IMR-90 (cell line): ENCODE measurements at regions not wholly inside any gene's neighbourhood (a gene's known extent, or its start where the extent isn't known, plus 50 kb on each side); places are given as distances from the start of the nearest gene placed in this dataset.

Experiments
- MAFK ChIP-seq: IDR thresholded peaks from 2 replicates; pipeline ENCODE4 v1.6.1; 2012; ENCODE audit warnings: low read depth, low read length, improper control_type of control experiment
- TF ChIP-seq, protein P1 (sequence below): conservative IDR thresholded peaks from 2 replicates; pipeline ENCODE4 v1.5.1; 2012; ENCODE audit warnings: mild to moderate bottlenecking, low read depth, low read length, improper control_type of control experiment

GRCh38 chr7:26100406-26101339 lies 51.3 kb upstream of the NFE2L3 start:
- TF ChIP-seq, protein P1, sequence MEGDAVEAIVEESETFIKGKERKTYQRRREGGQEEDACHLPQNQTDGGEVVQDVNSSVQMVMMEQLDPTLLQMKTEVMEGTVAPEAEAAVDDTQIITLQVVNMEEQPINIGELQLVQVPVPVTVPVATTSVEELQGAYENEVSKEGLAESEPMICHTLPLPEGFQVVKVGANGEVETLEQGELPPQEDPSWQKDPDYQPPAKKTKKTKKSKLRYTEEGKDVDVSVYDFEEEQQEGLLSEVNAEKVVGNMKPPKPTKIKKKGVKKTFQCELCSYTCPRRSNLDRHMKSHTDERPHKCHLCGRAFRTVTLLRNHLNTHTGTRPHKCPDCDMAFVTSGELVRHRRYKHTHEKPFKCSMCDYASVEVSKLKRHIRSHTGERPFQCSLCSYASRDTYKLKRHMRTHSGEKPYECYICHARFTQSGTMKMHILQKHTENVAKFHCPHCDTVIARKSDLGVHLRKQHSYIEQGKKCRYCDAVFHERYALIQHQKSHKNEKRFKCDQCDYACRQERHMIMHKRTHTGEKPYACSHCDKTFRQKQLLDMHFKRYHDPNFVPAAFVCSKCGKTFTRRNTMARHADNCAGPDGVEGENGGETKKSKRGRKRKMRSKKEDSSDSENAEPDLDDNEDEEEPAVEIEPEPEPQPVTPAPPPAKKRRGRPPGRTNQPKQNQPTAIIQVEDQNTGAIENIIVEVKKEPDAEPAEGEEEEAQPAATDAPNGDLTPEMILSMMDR, result no peak
- no peak for TF ChIP-seq MAFK
